ENCODE measurements at regions not wholly inside any gene's neighbourhood (a gene's known extent, or its start where the extent isn't known, plus 50 kb on each side); places are given as distances from the start of the nearest gene placed in this dataset.
"Not testable (repeated sequence)": the region's sequence is repeated elsewhere in the genome, so short reads cannot be mapped to it uniquely, and the experiment has no call there.

- DNase-seq (ENCODE audit: low spot score), result no peak
Measured at GRCh38 chr5:104594850-104595249, 1032.3 kb upstream of the NUDT12 start.

DNA sequence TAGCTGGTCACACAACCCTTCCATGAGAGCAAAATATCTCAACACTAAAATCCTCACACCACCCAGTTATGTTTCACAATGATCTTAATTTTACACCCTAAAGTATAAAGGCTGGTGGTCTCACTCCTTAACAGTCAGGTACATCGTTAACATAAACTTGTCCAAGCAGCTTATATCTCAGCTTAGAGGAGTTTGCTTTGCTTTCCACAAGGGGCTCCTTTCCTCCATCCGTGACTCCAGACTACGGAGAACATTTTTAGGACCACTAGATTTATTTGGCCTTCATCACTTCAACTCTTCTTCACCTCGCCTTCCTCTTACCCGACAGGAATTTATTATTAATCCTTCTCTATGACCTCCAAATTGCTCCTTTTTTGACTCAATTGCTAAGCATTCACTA is 1014.1 kb upstream of the NUDT12 start:
- DNase-seq (ENCODE audit: low spot score), result no peak

- DNase-seq (ENCODE audit: low spot score), result peak; percentile 13
Measured at GRCh38 chr5:104573949-104574709, 1011.5 kb upstream of the NUDT12 start.

- no peak for DNase-seq (ENCODE audit: low spot score)
Measured at GRCh38 chr5:104569621-104570020, 1007.0 kb upstream of the NUDT12 start.

- DNase-seq (ENCODE audit: low spot score), result no peak
Measured at GRCh38 chr5:104564530-104564929, 1001.9 kb upstream of the NUDT12 start.

DNA sequence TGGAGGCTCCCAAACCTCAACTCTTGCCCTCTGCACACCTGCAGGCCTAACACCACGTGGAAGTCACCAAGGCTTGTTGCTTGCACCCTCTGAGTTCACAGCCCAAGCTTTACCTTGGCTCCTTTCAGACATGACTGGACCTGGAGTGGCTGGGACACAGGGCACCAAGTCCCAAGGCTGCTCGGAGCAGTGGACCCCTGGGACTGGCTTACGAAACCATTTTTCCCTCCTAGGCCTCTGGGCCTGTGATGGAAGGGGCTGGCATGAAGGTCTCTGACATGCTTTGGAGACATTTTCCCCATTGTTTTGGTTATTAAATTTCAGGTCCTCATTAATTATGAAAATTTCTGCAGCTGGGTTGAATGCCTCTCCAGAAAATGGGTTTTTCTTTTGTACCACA is 994.4 kb upstream of the NUDT12 start:
- no peak for DNase-seq (ENCODE audit: low spot score)

GRCh38 chr5:104551628-104552027 is 989.0 kb upstream of the NUDT12 start:
- no peak for DNase-seq (ENCODE audit: low spot score)

DNA sequence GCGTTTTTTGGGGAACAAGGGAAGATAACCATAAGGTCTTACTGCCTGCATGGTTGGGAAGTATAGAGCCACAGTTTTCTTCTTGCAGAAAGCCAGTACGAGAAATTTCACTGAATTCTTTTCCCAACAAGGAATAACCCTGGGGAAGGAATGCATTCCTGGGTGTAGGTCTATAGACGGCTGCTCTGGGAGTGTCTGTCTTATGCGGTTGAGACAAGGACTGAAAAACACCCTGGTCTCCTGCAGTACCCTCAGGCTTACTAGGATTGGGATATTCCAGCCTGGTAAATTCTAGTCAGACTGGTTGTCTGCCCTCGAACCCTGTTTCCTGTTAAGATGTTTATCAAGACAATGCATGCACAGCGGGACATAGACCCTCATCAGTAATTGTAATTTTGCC is 984.3 kb upstream of the NUDT12 start:
- not testable (repeated sequence) for DNase-seq (ENCODE audit: low spot score)

GRCh38 chr5:104541141-104541785 is 978.7 kb upstream of the NUDT12 start:
- no peak for DNase-seq (ENCODE audit: low spot score)

DNA sequence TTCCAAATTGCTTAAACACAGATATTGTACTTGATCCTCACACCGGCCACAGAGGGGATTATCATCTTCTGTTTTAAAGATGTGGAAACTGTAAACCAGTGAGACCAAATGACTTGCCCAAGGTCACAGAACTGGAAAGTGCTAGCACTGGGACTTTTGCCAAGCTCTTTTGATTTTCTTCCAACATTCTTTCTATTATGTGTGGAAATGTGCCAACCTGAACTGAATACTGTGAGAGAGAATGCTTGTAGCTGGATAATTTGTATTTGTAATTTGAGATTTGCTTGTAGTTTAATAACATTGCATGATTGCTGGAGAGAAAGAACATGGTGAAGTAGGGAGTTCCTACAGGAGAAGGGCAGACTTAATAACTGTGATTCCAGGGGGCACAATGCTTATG is 977.9 kb upstream of the NUDT12 start:
- no peak for DNase-seq (ENCODE audit: low spot score)

GRCh38 chr5:104539618-104540350 is 977.2 kb upstream of the NUDT12 start:
- DNase-seq (ENCODE audit: low spot score), result no peak

- no peak for DNase-seq (ENCODE audit: low spot score)
Measured at GRCh38 chr5:104538734-104539133, 976.1 kb upstream of the NUDT12 start.

DNA sequence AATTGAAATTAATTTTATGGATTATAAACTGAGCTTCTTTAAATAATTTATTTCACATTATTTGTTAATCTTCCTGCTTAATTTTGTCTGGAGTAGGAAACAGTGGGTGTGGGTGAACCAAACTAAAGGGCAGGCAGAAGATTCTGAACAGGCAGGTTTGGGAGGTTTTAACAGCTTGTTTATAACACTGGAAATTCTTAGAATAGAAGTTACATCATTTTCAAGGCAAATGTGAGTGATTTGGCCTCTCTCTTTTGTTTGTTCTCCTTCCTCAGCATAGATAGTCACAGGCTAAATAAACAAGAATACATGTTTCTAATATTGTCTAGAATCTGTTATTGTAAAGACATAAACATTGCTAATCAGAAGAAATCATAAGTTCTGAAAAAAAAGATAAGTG is 970.9 kb upstream of the NUDT12 start:
- no peak for DNase-seq (ENCODE audit: low spot score)

GRCh38 chr5:104526866-104527265 is 964.3 kb upstream of the NUDT12 start:
- DNase-seq (ENCODE audit: low spot score), result no peak

GRCh38 chr5:104513640-104514072 is 951.1 kb upstream of the NUDT12 start:
- DNase-seq (ENCODE audit: low spot score), result no peak

- no peak for DNase-seq (ENCODE audit: low spot score)
Measured at GRCh38 chr5:104513121-104513602, 950.6 kb upstream of the NUDT12 start.

GRCh38 chr5:104512063-104512825 is 949.7 kb upstream of the NUDT12 start:
- no peak for DNase-seq (ENCODE audit: low spot score)

- no peak for DNase-seq (ENCODE audit: low spot score)
Measured at GRCh38 chr5:104498281-104498680, 935.7 kb upstream of the NUDT12 start.

DNA sequence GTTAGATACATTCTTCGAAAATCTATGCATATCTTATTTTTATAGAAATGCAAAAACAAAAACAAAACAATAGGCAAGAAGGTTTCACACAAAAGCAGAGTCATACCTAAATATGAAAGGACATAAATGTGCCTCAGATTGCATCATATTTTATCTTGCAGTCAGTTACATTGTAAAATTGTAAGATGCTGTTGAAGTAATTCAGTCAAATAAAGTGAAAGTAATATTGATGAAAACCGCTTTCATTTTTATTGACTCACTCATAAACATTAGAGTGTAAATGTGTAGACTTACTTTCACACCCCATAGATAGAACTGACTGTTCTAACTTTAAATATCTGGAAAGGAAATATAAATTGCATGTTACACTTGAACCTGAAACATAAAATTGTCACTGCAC is 931.5 kb upstream of the NUDT12 start:
- no peak for DNase-seq (ENCODE audit: low spot score)

- DNase-seq (ENCODE audit: low spot score), result no peak
Measured at GRCh38 chr5:104472811-104473210, 910.2 kb upstream of the NUDT12 start.

DNA sequence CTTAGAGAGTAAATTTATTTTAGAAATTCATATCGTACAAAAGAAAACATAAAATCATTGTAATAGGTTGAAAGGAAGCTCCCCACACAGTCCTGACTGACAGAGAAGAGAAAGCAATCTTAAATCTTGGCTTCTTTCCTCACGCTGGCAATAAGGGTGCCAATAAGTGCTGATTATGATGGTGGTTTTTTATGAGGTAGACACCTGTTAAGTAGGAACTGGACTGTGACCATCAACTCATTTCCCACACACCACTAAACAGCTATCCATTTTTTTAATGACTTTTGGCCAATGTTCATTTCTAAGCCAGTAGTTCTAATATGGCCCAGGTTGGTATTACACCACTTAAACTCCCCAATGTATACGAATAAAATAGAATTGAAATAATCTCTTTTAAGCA is 893.5 kb upstream of the NUDT12 start:
- no peak for DNase-seq (ENCODE audit: low spot score)

DNA sequence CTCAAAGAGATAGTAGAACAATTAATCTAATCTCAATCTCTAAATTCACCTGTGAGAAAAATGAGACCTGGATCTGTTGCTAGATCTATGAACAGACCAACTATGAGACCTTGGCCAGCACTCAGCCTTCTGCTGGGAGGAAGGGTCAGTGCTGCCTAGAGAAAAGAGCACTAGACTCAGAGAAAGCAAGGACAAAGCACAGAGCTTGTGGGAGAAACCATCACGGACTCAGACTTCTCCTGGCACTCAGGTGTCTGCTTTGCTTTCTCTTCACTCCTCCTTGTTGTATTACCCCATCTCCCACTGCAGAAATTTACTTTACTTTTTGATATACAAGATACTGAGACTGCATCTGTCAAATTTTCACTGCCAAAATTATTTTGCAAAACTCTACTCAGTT is 890.0 kb upstream of the NUDT12 start:
- DNase-seq (ENCODE audit: low spot score), result no peak
